Umbilical cord (tissue), 1 donor: ENCODE measurements at regions not wholly inside any gene's neighbourhood (a gene's known extent, or its start where the extent isn't known, plus 50 kb on each side); places are given as distances from the start of the nearest gene placed in this dataset.

Source experiments
- DNase-seq: peaks from one replicate; pipeline ENCODE4 v3.0.0-alpha.2; 2015; ENCODE audit warnings: low spot score

DNA sequence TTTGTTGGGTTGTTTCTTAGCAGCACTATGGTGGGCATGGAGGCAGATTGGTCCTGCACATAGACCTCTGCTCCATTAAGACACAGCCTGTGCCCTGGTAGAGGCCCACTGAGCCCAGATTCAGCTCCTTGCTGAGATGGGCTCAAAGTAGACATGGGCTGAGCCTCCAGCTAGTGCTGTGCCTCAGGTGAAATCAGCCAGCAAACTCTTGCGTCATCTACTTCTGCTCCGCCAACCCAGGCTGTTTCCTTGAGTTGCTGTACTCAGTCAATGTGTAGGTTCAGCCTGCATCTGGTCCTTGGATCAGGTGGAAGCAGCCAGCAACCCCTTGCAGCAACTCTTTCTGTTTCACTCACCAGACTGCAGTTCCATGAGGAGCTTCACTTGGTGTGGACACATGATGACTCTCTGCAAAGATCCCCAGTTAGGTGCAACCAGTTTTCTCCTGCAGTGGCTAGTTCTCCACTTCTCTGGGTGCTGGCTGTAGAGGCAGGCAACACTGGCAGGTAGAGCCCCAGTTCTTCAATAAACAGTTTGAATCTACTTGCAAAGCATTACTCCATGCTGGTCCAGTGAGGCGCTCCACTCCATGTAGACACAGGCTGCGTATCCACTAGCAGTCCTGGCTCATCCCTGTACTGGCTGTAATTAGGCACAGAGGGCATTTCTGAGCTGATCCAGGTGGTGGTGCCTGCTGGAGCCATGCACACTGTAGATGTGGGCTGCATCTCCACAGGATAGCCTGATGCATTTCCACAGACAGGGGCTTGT, 199.0 kb upstream of the MAMLD1 start:
- DNase-seq, result no peak

DNA sequence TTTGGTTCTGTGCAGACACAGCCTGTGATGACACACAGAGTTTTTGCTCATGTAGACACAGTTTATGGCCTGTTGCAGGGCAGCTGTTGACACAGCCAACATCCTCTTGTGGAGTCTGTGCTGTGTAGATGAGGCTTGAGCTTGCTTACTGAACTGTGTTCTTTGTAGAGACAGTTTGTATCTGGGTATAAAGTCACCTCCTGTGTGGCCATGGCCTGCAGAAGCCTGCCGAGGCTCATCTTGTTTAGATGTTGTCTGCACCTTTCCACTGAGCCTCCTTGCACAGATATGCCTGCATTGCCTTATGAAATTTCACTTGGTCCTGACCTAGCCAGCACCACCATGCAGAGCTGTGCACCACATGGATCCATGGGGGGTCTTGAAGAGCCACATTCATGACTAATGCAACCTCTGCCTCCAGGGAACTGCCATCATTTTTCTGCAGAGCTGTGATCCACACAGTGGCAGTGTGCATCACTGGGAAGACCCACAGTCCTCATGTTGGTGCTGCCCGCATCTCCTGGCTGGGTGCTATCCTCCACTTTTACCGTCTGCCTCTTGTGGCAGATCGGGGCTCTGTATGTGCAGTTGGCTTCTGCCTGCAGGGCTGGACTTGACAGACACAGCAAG, 198.0 kb upstream of the MAMLD1 start:
- DNase-seq, result no peak

DNA sequence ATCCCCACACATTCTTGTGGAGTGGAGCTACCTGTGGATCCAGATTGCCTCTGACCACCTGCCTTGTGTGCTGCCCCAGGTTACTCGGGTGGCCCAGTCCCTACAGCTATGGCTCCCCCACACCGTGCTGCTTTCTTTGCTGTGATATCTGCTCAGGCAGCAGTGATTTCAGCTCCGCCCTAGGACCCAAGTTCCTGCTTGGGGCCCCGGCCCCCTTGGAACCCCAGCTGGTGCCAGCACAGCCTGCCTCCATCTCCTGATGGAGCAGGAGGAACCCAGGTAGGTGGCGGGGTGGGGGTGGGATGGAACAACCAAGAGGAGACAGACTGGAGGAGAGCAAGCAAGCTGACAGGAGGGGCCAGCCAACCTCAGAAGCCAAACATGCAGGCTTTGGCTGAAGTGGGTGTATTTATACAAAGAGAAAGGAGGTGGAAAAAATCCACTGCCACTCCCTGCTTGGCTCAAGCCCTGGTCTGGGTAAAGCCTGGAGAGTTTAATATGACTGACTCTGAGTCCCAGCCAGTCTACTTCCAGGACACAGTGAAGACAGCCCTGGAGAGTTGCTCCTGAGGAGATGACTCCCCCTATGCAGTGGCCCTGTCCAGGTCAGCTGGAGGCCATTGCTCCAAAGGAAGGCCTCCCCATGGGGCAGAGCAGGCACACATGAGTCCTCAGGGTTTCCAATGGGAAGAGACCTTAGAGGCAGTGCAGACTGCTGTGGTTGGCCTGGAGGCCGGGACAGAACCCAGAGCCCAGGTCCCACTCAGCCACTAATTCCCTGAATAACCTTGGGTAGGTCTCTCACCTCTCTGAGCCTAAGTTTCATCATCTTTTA, 197.1 kb upstream of the MAMLD1 start:
- peak; percentile 33 for DNase-seq

GRCh38 chrX:150167482-150168324, 195.4 kb upstream of the MAMLD1 start:
- no peak for DNase-seq

DNA sequence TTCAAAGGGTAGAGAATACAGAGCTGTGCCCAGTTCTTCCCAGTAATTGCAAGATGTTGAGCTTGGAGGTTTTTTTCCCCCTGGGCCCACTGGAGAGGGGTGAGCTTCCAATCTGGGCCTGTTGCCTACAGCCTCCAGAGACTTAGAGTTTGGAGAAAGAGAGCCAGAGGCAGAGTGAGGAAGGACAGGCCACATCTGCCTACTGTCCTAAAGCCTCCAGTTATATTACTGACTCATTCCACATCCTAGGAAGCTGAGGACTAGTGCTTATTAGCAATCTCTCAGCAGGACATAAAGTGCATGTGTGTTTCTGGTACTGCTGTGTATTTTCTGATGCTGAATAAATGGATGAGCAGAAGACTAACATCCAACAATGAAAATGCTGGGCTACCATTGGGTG, 181.0 kb upstream of the MAMLD1 start:
- DNase-seq, result peak; percentile 35

DNA sequence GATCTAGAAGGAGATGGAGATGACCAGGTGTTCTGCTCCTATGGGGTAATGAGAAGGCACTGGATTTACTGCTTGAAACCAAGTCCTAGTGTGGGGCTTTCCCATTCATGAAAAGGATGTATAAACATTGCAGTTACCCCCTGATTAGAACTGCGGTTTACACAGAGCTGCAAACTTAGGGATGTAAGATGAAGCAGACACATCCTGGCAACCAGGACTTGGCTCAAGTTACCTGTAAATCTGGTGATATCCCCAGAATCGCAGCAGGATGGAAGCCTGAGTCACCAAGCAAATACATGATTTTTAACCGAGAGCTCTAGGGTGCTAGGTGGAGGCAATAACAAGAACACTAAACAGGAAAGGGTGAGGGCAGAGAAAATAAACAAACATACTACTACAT, 178.6 kb upstream of the MAMLD1 start:
- no peak for DNase-seq

DNA sequence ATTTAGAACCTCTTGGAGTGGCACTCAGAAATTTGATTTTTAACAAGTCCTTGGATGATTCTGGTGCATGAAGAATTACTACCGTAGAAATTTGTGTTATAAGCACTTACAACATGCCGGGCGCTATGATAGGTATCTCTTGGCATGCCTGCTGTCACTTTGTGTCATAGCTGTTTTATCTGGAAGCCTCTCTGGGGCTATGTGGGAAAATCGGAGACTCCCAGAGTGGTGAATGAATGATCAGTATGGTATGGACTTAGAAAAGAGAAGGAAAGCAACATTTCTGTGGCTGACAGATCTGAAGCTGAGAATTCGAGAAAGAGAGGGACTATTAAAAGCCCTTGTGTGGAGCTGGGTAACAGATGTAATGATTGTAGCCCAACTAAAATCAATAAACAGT, 177.4 kb upstream of the MAMLD1 start:
- DNase-seq, result no peak

DNA sequence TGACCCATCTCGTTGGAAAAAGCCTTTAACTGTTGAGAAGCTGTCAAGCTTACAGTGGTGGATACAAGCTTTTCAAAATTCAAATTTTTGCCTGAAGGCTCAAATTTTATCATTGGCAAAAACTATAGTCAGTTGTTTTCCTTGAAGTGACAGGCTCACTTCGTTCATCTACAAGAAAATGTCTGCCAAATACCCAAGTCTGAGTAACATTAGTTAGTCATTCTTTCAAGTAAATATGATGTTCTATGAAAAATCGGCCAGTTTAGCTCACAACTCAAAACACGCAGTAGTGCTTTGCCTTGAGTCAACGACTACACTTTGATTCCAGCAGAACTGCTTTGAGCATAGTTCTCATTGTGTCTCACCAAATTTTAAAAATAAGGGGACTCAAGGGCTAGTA, 170.3 kb upstream of the MAMLD1 start:
- no peak for DNase-seq

DNA sequence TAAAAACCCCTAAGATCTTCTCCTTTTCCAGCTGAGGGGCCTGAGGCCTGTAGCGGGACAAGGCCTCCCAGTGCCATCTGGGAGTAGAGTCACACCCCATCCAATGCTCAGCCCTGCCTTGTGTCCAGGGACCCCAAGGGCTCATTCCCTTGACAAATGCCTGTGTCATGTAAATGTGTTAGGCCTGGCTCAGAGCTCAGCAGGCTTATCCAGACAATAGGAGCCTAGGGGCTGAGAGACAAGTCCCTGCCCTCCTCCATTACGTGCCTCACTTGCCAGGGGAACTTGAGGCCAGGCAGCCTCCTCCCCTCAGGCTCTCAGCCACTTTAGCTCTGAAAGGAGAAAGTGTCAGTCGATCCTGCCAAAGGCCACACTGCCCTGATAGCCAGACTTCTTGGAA, 166.8 kb upstream of the MAMLD1 start:
- DNase-seq, result no peak

- DNase-seq, result no peak
Observed at GRCh38 chrX:150197388-150197787, 165.7 kb upstream of the MAMLD1 start.

DNA sequence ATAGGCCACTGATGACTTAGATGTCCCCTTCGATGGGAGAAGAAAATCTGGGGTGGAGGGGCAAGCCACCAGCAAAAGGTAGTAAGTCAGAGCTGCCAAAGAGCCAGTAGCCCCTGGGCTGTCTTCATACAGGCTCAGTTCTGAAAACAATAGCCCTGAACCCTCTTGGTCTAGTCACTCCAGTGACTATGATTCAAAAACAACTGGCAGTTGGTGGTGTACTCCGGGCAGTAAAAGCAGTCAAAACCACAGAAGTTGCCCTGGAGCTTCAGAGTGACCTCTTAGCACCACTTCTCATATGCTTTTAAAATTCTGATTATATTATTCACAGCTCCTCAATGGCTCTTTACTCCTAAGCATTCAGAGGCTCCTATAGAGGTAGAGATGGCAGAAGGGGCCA, 164.3 kb upstream of the MAMLD1 start:
- DNase-seq, result no peak

GRCh38 chrX:150199181-150199580, 163.9 kb upstream of the MAMLD1 start:
- no peak for DNase-seq

- DNase-seq, result no peak
Observed at GRCh38 chrX:150199803-150200202, 163.3 kb upstream of the MAMLD1 start.

DNA sequence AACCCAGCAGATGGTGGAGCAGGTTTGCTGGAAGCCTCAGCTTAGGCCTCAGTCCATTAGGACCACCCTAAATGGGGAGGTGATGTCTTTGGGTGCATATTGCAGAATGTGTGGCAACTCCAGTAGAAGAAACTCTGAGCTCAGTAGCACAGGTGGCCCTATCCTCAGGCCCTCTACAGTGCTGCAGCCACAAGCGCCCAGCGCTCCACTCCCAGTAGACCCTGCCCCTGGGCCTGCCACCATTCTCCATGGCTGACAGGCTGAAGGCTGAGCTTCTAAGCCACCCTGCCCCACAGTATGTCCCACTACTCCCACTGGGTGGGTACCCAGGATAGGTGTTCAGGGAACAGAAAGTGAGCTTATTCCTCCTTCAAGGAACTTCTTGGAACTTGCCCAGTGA, 162.8 kb upstream of the MAMLD1 start:
- no peak for DNase-seq

GRCh38 chrX:150200820-150201287, 162.3 kb upstream of the MAMLD1 start:
- peak; percentile 76 for DNase-seq

GRCh38 chrX:150201391-150201790, 161.7 kb upstream of the MAMLD1 start:
- no peak for DNase-seq

- no peak for DNase-seq
Observed at GRCh38 chrX:150201841-150202240, 161.3 kb upstream of the MAMLD1 start.

DNA sequence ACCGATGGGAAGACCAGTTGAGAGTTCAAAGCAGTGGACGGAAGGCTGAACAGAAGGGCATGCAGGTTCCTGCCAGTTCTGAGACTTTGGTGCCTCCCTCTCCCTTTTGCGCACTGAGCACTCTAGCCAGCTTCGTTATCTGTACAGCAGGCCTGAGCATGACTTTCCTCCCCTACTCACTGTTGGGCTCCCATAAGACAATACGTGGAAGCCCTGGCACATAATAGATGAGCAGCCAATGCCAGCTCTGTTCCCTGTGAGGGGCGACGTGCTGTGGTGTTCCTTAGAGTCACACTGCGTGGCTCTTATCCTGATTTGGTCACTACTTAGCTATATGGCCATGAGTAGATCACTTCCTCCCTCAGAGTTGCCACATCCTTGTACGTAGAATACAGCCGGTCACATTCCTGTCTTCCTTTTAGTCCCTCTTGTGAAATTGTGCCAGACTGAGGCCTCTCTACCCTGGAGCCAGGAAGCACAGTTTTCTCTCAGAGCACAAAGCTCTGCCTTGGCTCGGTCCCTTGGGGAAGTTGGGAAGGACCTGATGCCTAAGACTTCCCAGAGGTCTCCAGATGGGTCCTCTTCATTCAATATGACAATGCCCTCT, 160.4 kb upstream of the MAMLD1 start:
- DNase-seq, result peak; percentile 38

DNA sequence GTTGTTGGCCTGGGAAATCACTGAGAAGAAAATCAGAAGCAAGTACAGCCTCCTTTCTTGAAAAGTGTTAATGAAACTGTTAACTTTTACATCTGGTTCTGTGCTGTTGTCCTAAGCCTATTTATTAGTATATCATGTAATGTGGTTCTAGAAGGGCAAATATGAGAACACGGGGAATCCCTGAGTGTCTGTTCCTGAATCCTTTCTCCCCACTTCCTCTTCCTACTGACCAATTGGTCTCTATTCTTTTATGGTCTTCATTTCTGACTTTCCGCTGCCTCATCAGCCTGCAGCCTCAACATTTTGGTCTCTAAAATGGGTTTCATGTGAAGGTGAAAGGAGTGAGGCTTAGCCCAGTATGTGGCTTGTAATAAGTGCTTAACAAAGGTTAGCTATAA, 159.9 kb upstream of the MAMLD1 start:
- no peak for DNase-seq

DNA sequence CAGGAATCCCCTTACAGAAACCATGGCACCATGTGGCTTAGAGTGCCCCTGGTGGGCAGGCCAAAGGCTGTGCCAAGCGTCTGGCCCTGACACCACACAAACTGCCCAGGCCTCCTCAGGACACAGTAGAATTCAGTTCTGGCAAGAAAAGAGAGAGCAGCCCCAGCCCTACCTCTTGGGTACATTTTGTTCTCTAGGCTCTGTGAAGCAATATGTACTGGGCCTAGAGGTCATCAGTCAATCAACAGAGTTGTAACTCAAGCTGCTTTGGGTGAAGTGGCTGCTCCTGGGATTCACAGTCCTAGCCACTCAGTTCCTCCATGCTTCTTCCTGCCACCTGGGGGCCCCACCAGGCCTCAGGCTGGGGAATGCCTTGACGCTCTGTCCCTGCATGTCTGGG, 158.1 kb upstream of the MAMLD1 start:
- no peak for DNase-seq

DNA sequence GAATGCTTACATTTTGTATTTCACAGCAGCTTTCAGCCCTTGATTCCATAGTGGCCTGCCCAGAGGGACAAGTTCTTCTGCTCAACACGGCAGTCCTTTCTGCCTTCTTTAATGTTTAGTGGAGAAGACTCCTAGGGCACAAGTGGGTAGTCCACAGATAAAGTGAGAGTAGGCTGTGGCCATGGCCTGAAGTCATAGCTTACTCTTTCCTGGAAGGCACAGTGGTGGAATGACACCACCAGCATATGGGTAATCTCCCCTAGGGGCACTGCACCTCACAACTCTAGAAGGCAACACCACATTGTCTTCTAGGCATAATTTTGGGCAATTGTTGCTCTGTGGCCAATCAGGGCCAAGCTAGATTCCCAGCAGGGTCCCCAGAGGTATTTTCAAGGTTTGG, 155.4 kb upstream of the MAMLD1 start:
- no peak for DNase-seq
